Vagina (tissue), 2 donors: ENCODE measurements at regions not wholly inside any gene's neighbourhood (a gene's known extent, or its start where the extent isn't known, plus 50 kb on each side); places are given as distances from the start of the nearest gene placed in this dataset.

ENCODE experiments used
- DNase-seq, 2 donors: peaks; one replicate each; pipeline ENCODE4 v3.0.0-alpha.2; 2017; ENCODE audit errors: extremely low spot score in 2 of 2
- H3K27ac ChIP-seq: fragments of 200-600 bp; sonication (generic); one replicate; pipeline ENCODE4 v1.5.1; 2019
- H3K27me3 ChIP-seq: fragments of 200-600 bp; sonication (generic); one replicate; pipeline ENCODE4 v1.5.1; 2019
- H3K36me3 ChIP-seq, 2 donors: fragments of 200-600 bp; sonication (generic); one replicate each; pipeline ENCODE4 v1.5.1; 2017 to 2019
- H3K4me1 ChIP-seq: fragments of 200-600 bp; sonication (generic); one replicate; pipeline ENCODE4 v1.5.1; 2019
- H3K4me3 ChIP-seq, 2 donors: fragments of 200-600 bp; sonication (generic); 1 replicate in 1 of 2; 2 replicates in 1 of 2; pipeline ENCODE4 v1.5.1; 2016 to 2019
- H3K9me3 ChIP-seq: fragments of 200-600 bp; sonication (generic); one replicate; pipeline ENCODE4 v1.5.1; 2019
- POLR2A ChIP-seq, 2 donors: fragments of 450-650 bp; IDR thresholded peaks; one replicate each; pipeline ENCODE4 v1.6.1; 2017; ENCODE audit warnings: antibody characterized with exemption in 2 of 2, mild to moderate bottlenecking in 2 of 2, moderate library complexity in 2 of 2
- POLR2AphosphoS5 ChIP-seq, 2 donors: sonication (generic); formaldehyde crosslinking; IDR thresholded peaks; one replicate each; pipeline ENCODE4 v1.9.0; 2017; ENCODE audit warnings: antibody characterized with exemption in 2 of 2, mild to moderate bottlenecking in 2 of 2, low read depth in 1 of 2; ENCODE audit not compliant: insufficient read depth in 1 of 2
- intact Hi-C: fragments of 100-400 bp; cut with DNase I; formaldehyde crosslinking; loops from one replicate; pipeline ENCODE4 v1.15.1; 2023
- TF ChIP-seq, protein P1 (sequence below), 3 experiments: fragments of 450-650 bp in 2 of 3; fragments of 200-600 bp in 1 of 3; sonication (generic) in 1 of 3; IDR thresholded peaks; one replicate each; pipeline ENCODE4 v1.5.1; 2017 to 2019; ENCODE audit warnings: antibody characterized with exemption in 3 of 3, mild to moderate bottlenecking in 2 of 3, moderate library complexity in 2 of 3

DNA sequence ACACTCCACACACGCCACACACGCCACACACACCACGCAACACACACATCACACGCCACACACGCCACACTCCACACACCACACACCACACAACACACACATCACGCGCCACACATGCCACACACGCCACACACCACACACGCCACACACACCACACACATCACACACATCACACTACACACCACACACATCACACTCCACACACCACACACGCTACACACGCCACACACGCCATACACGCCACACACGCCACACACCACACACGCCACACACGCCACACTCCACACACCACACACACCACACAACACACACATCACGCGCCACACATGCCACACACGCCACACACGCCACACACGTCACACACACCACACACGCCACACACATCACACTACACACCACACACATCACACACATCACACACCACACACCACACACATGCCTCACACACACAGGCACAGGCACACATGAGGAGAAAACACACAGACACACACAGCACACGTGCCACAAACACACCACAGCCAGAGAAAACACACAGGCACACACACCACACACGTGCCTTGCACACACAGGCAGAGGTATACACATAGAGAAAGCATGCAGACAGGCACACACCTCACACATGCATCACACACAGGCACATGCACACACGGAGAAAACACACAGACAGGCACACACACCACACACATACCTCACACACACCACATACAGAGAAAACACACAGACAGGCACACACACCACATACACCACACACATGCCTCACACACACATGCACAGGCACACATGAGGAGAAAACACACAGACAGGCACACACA, 241.5 kb upstream of the MYT1L start:
- H3K9me3 ChIP-seq: no peaks in the 10 kb centered on the region
- intact Hi-C loops: no loop called here
- no peak for TF ChIP-seq POLR2AphosphoS5 (IDR thresholded peaks at IDR 0.05; ENCODE audit: insufficient read depth in 1 of 2, low read depth in 1 of 2)
- TF ChIP-seq, protein P1, sequence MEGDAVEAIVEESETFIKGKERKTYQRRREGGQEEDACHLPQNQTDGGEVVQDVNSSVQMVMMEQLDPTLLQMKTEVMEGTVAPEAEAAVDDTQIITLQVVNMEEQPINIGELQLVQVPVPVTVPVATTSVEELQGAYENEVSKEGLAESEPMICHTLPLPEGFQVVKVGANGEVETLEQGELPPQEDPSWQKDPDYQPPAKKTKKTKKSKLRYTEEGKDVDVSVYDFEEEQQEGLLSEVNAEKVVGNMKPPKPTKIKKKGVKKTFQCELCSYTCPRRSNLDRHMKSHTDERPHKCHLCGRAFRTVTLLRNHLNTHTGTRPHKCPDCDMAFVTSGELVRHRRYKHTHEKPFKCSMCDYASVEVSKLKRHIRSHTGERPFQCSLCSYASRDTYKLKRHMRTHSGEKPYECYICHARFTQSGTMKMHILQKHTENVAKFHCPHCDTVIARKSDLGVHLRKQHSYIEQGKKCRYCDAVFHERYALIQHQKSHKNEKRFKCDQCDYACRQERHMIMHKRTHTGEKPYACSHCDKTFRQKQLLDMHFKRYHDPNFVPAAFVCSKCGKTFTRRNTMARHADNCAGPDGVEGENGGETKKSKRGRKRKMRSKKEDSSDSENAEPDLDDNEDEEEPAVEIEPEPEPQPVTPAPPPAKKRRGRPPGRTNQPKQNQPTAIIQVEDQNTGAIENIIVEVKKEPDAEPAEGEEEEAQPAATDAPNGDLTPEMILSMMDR (IDR thresholded peaks at IDR 0.05): no peak
- no peak for TF ChIP-seq POLR2A (IDR thresholded peaks at IDR 0.05)
- H3K36me3 ChIP-seq: no peaks in the 10 kb centered on the region
- H3K4me3 ChIP-seq: no peak overlapping the region
- H3K4me1 ChIP-seq: no peaks in the 10 kb centered on the region
- no peak overlapping the region for H3K27ac ChIP-seq
- DNase-seq: peak; percentile 22 to 88
- H3K27me3 ChIP-seq: no peaks in the 10 kb centered on the region

DNA sequence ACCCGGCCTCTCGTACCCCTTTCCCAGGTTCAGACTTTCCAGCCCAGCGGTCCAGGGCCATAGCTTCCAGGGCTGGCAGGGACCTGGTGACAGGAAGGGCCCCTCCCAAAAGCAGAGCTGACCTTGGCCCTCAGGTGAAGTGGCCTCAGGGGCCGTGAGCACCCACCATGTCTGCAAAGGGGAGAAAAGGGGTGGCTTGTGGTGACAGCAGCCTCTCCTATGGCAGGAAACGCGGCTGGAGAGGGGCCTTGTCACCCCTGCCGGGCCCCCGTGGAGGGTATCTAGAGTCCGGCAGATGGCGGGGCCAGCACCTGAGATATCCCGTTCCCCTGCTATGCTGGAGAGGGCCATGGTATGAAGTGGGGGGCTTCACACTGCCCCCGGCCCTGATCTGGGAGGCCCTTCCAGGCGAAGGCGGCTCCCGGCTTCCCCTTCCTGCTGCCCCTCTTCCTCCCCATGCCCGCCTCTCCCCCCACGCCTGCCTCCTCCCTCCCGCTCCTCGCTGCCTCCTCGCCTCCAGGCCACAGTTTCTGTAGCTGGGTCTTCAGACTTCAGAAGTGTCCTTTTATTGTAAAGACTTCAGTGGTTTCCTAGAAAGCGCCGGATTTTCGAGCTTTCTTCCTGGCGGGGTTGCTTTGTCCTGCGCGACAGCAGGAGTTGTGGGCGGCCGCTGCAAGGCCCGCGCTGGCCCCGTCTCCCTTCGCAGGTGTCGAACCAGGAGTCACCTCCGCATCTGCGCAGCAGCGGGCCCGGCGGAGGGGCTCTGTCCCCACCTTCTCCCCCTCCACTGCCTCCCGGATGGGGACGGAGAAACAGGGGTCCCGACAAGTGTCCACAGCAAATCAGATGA, 240.5 kb upstream of the MYT1L start:
- no peaks in the 10 kb centered on the region for H3K27me3 ChIP-seq

GRCh38 chr2:2570871-2571270, 239.8 kb upstream of the MYT1L start:
- Histone ChIP-seq H3K9me3 (no peaks in the 10 kb centered on the region), H3K36me3 (no peaks in the 10 kb centered on the region), H3K4me1 (no peaks in the 10 kb centered on the region), H3K27ac (no peak overlapping the region), H3K4me3 (no peak overlapping the region), H3K27me3 (no peaks in the 10 kb centered on the region)
- DNase-seq: peak in 1 of 2 donors; percentile 90
- TF ChIP-seq POLR2A (IDR thresholded peaks at IDR 0.05) (no peak), POLR2AphosphoS5 (IDR thresholded peaks at IDR 0.05; ENCODE audit: insufficient read depth in 1 of 2, low read depth in 1 of 2) (no peak)
- TF ChIP-seq, protein P1 (IDR thresholded peaks at IDR 0.05): no peak
- intact Hi-C loops: no loop called here

More for the DNA sequence above, 240.5 kb upstream of the MYT1L start:
- Histone ChIP-seq H3K4me1 (no peaks in the 10 kb centered on the region), H3K27ac (no peak overlapping the region), H3K4me3 (no peak overlapping the region), H3K9me3 (no peaks in the 10 kb centered on the region), H3K36me3 (no peaks in the 10 kb centered on the region)
- DNase-seq: peak; percentile 64 to 91
- TF ChIP-seq, protein P1 (IDR thresholded peaks at IDR 0.05): no peak
- TF ChIP-seq POLR2A (IDR thresholded peaks at IDR 0.05): no peak
- no peak for TF ChIP-seq POLR2AphosphoS5 (IDR thresholded peaks at IDR 0.05; ENCODE audit: insufficient read depth in 1 of 2, low read depth in 1 of 2)
- intact Hi-C loops: no loop called here

DNA sequence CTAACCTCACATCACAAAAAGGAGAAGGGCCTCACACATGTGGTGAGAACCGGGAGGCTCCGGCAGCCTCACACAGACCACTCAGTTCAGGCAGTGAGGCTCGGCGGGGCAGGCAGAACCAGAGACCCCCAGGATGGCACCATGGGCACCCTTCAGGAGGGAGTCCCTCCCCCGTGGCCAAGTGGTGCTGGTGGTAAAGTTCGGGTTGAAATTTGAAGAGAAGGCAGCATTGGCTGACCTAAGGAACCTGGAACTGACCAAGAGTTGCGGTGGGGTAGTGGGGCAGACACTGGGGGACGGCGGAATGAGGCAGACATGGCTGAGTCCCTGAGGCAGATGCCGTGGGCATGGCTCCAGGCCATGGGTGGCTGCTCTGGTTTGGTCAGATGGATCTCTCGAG, 239.3 kb upstream of the MYT1L start:
- intact Hi-C loops: no loop called here
- Histone ChIP-seq H3K4me3 (no peak overlapping the region), H3K36me3 (no peaks in the 10 kb centered on the region), H3K27me3 (no peaks in the 10 kb centered on the region), H3K4me1 (no peaks in the 10 kb centered on the region), H3K27ac (no peak overlapping the region), H3K9me3 (no peaks in the 10 kb centered on the region)
- peak; percentile 79 to 95 for DNase-seq
- TF ChIP-seq POLR2AphosphoS5 (IDR thresholded peaks at IDR 0.05; ENCODE audit: insufficient read depth in 1 of 2, low read depth in 1 of 2): no peak
- no peak for TF ChIP-seq POLR2A (IDR thresholded peaks at IDR 0.05)
- TF ChIP-seq, protein P1 (IDR thresholded peaks at IDR 0.05): no peak
